IMR-90 (cell line): ENCODE measurements at regions not wholly inside any gene's neighbourhood (a gene's known extent, or its start where the extent isn't known, plus 50 kb on each side); places are given as distances from the start of the nearest gene placed in this dataset.

Experiments
- ATAC-seq: fragments of 200-7000 bp; cut with Tn5 transposase; 2 replicates; pipeline ENCODE4 v1.9.1; 2020; ENCODE audit warnings: low read depth, mild to moderate bottlenecking, moderate library complexity
- BruUV-seq: library from RNA; stranded (reverse); fragments of 400-500 nt; replicated peaks from 2 replicates; lab custom pipeline; 2021; lab: Mats Ljungman, UMichigan
- CTCF ChIA-PET: fragments of 300-600 bp; formaldehyde crosslinking; extraction: SDS; loops from one replicate; lab custom pipeline; 2021; ENCODE audit warnings: antibody characterized with exemption; lab: Yijun Ruan, JAX
- POLR2A ChIA-PET: fragments of 300-600 bp; sonication (Branson Sonifier 250); formaldehyde crosslinking; loops from one replicate; lab custom pipeline; 2022; ENCODE audit warnings: antibody characterized with exemption; ENCODE audit not compliant: unreplicated experiment; lab: Charles Lee
- DNase-seq: peaks from one replicate; pipeline ENCODE4 v3.0.0; 2013
- H2AFZ ChIP-seq: replicated peaks from 2 replicates; pipeline ENCODE3; 2013; ENCODE audit warnings: low read length, mild to moderate bottlenecking; ENCODE audit not compliant: poor library complexity
- H2AK5ac ChIP-seq: 2 replicates; pipeline ENCODE4 v1.6.1; 2013; ENCODE audit warnings: low read depth, low read length, inconsistent platforms
- H2AK9ac ChIP-seq: replicated peaks from 2 replicates; pipeline ENCODE3; 2013; ENCODE audit warnings: mild to moderate bottlenecking, low read depth, low read length, moderate library complexity; ENCODE audit not compliant: poor library complexity
- H2BK120ac ChIP-seq: 2 replicates; pipeline ENCODE4 v1.6.1; 2013; ENCODE audit warnings: low read depth, low read length, inconsistent platforms
- H2BK15ac ChIP-seq: 3 replicates; pipeline ENCODE4 v1.6.1; 2013; ENCODE audit warnings: low read depth, low read length, inconsistent platforms
- H2BK20ac ChIP-seq: 2 replicates; pipeline ENCODE4 v1.6.1; 2013; ENCODE audit warnings: low read depth, mild to moderate bottlenecking, inconsistent platforms, low read length, moderate library complexity
- H2BK5ac ChIP-seq: 2 replicates; pipeline ENCODE4 v1.6.1; 2013; ENCODE audit warnings: mild to moderate bottlenecking, low read depth, low read length, inconsistent platforms; ENCODE audit not compliant: poor library complexity, severe bottlenecking
- H3K14ac ChIP-seq: replicated peaks from 2 replicates; pipeline ENCODE4 v1.6.1; 2013; ENCODE audit warnings: low read depth, low read length, inconsistent platforms
- H3K18ac ChIP-seq: 2 replicates; pipeline ENCODE4 v1.6.1; 2013; ENCODE audit warnings: low read depth, low read length, control low read depth
- H3K23ac ChIP-seq: 2 replicates; pipeline ENCODE4 v1.6.1; 2013; ENCODE audit warnings: low read depth, low read length, inconsistent platforms
- H3K27ac ChIP-seq: 2 replicates; pipeline ENCODE4 v1.5.1; 2013; ENCODE audit warnings: mild to moderate bottlenecking, control low read depth, low read length; ENCODE audit not compliant: insufficient read depth
- H3K27me3 ChIP-seq: 2 replicates; pipeline ENCODE4 v1.6.1; 2013; ENCODE audit warnings: low read length; ENCODE audit not compliant: control insufficient read depth, insufficient read depth
- H3K36me3 ChIP-seq: 2 replicates; pipeline ENCODE4 v1.6.1; 2013; ENCODE audit warnings: low read length, mixed read lengths; ENCODE audit not compliant: control insufficient read depth, insufficient read depth
- H3K4ac ChIP-seq: 2 replicates; pipeline ENCODE4 v1.6.1; 2013; ENCODE audit warnings: low read depth, low read length, inconsistent platforms
- H3K4me1 ChIP-seq: 2 replicates; pipeline ENCODE4 v1.6.1; 2013; ENCODE audit warnings: low read length, mixed read lengths; ENCODE audit not compliant: control insufficient read depth, insufficient read depth
- H3K4me2 ChIP-seq: 2 replicates; pipeline ENCODE4 v1.6.1; 2013; ENCODE audit warnings: low read depth, mild to moderate bottlenecking, control low read depth, low read length, moderate library complexity
- H3K4me3 ChIP-seq: 2 replicates; pipeline ENCODE4 v1.5.1; 2013; ENCODE audit warnings: low read depth, mild to moderate bottlenecking, control low read depth, low read length, moderate library complexity; ENCODE audit not compliant: insufficient read depth
- H3K56ac ChIP-seq: 2 replicates; pipeline ENCODE4 v1.6.1; 2013; ENCODE audit warnings: low read length, inconsistent platforms; ENCODE audit not compliant: insufficient read depth; ENCODE audit errors: extremely low read depth
- H3K79me1 ChIP-seq, 2 experiments: 2 replicates each; pipeline ENCODE4 v1.6.1; 2013; ENCODE audit warnings: low read length in 2 of 2, inconsistent platforms in 1 of 2, low read depth in 1 of 2
- H3K9ac ChIP-seq: 2 replicates; pipeline ENCODE4 v1.6.1; 2013; ENCODE audit warnings: low read depth, low read length, control low read depth
- H3K9me1 ChIP-seq: 2 replicates; pipeline ENCODE4 v1.6.1; 2013; ENCODE audit warnings: low read length, inconsistent platforms; ENCODE audit not compliant: insufficient read depth
- H3K9me3 ChIP-seq: 2 replicates; pipeline ENCODE4 v1.6.1; 2013; ENCODE audit warnings: low read length; ENCODE audit not compliant: control insufficient read depth, insufficient read depth
- H4K20me1 ChIP-seq: 2 replicates; pipeline ENCODE4 v1.6.1; 2013; ENCODE audit warnings: low read length, inconsistent platforms; ENCODE audit not compliant: insufficient read depth
- H4K5ac ChIP-seq: 2 replicates; pipeline ENCODE4 v1.6.1; 2013; ENCODE audit warnings: mild to moderate bottlenecking, low read depth, low read length, control low read depth
- H4K8ac ChIP-seq, 2 experiments: 2 replicates each; pipeline ENCODE4 v1.6.1; 2013; ENCODE audit warnings: low read depth in 2 of 2, low read length in 2 of 2, control low read depth in 1 of 2, inconsistent platforms in 1 of 2
- H4K91ac ChIP-seq: 2 replicates; pipeline ENCODE4 v1.6.1; 2013; ENCODE audit warnings: low read depth, low read length, inconsistent platforms; ENCODE audit not compliant: insufficient read depth
- BHLHE40 ChIP-seq: fragments of 150-350 bp; IDR thresholded peaks from 2 replicates; pipeline ENCODE4 v1.6.1; 2016; ENCODE audit warnings: mild to moderate bottlenecking, low read depth, low read length
- CEBPB ChIP-seq: IDR thresholded peaks from 2 replicates; pipeline ENCODE4 v1.6.1; 2012; ENCODE audit warnings: low read depth, low read length, improper control_type of control experiment
- CHD1 ChIP-seq: IDR thresholded peaks from 2 replicates; pipeline ENCODE4 v1.6.1; 2012; ENCODE audit warnings: low read depth, low read length, improper control_type of control experiment
- FOS ChIP-seq: fragments of 150-350 bp; IDR thresholded peaks from 2 replicates; pipeline ENCODE4 v1.6.1; 2016; ENCODE audit warnings: low read depth, low read length
- MAFK ChIP-seq: IDR thresholded peaks from 2 replicates; pipeline ENCODE4 v1.6.1; 2012; ENCODE audit warnings: low read depth, low read length, improper control_type of control experiment
- MAZ ChIP-seq: IDR thresholded peaks from 2 replicates; pipeline ENCODE4 v1.6.1; 2012; ENCODE audit warnings: low read depth, mild to moderate bottlenecking, low read length, improper control_type of control experiment, moderate library complexity, borderline replicate concordance
- MXI1 ChIP-seq: IDR thresholded peaks from 2 replicates; pipeline ENCODE4 v1.6.1; 2012; ENCODE audit warnings: low read depth, mild to moderate bottlenecking, low read length, moderate library complexity, borderline replicate concordance
- NFE2L2 ChIP-seq: fragments of 150-350 bp; IDR thresholded peaks from 2 replicates; pipeline ENCODE4 v1.6.1; 2016; ENCODE audit warnings: low read depth, mild to moderate bottlenecking, low read length
- POLR2A ChIP-seq: IDR thresholded peaks from 2 replicates; pipeline ENCODE4 v1.6.1; 2012; ENCODE audit warnings: mild to moderate bottlenecking, low read depth, low read length
- RAD21 ChIP-seq: IDR thresholded peaks from 2 replicates; pipeline ENCODE4 v1.6.1; 2012; ENCODE audit warnings: low read length, improper control_type of control experiment
- RCOR1 ChIP-seq: IDR thresholded peaks from 2 replicates; pipeline ENCODE4 v1.6.1; 2012; ENCODE audit warnings: mild to moderate bottlenecking, low read length, improper control_type of control experiment; ENCODE audit not compliant: insufficient replicate concordance
- RFX5 ChIP-seq: IDR thresholded peaks from 2 replicates; pipeline ENCODE4 v1.8.0; 2012; ENCODE audit warnings: low read depth, mild to moderate bottlenecking, low read length, moderate library complexity
- SMC3 ChIP-seq: fragments of 150-350 bp; IDR thresholded peaks from 2 replicates; pipeline ENCODE4 v1.6.1; 2016; ENCODE audit warnings: low read depth, mild to moderate bottlenecking, antibody characterized with exemption, low read length, moderate library complexity
- dilution Hi-C: fragments of 300-500 bp; cut with HindIII; formaldehyde crosslinking; loops from one replicate; pipeline ENCODE4 v1.14.3; 2018; ENCODE audit warnings: low sequenced_read_pairs; ENCODE audit not compliant: unreplicated experiment
- in situ Hi-C: fragments of 300-500 bp; cut with MboI; formaldehyde crosslinking; loops from 3 replicates; pipeline ENCODE4 v1.14.3; 2019; ENCODE audit warnings: low sequenced_read_pairs, inconsistent platforms, mixed read lengths
- intact Hi-C: fragments of 100-400 bp; cut with micrococcal nuclease; formaldehyde crosslinking; loops from 2 replicates; pipeline ENCODE4 v1.10.0; 2022
- TF ChIP-seq, protein P1 (sequence below): fragments of 150-350 bp; IDR thresholded peaks from 2 replicates; pipeline ENCODE4 v1.6.1; 2017; ENCODE audit warnings: mild to moderate bottlenecking, antibody characterized with exemption, low read length, low read depth
- TF ChIP-seq, protein P2 (sequence below): fragments of 150-350 bp; IDR thresholded peaks from 2 replicates; pipeline ENCODE4 v1.6.1; 2016; ENCODE audit warnings: low read depth, mild to moderate bottlenecking, low read length, moderate library complexity, borderline replicate concordance
- TF ChIP-seq, protein P3 (sequence below): conservative IDR thresholded peaks from 2 replicates; pipeline ENCODE4 v1.5.1; 2012; ENCODE audit warnings: mild to moderate bottlenecking, low read depth, low read length, improper control_type of control experiment

DNA sequence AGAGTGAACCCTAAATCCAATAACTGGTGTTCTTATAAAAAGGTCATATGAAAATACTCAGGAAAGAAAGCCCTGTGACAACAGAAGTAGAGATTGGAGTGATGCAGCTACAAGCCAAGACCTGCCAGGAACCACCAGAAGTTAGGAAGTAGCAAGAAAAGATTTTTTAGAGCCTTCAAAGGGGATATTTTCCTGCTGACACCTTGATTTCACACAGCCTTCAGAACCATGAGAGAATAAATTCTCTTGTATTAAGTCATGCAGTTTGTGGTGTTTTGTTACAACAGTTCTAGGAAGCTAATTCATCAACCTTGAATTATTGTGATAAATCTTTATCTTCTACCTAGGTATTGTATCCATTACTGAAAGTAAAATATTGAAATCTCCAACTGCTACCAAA is 81.0 kb downstream of the HYCC1 start:
- no peak overlapping the region for H3K14ac ChIP-seq
- no peaks in the 10 kb centered on the region for H3K79me1 ChIP-seq
- H3K4me2 ChIP-seq = no peak overlapping the region
- BruUV-seq = no TSS peak
- H3K4ac ChIP-seq = no peak overlapping the region
- no peaks in the 10 kb centered on the region for H3K9me3 ChIP-seq
- no peak overlapping the region for H2AK5ac ChIP-seq
- no peak overlapping the region for H2AK9ac ChIP-seq
- H3K4me1 ChIP-seq = peaks cover 8% of the 10 kb centered on the region
- no peaks in the 10 kb centered on the region for H4K20me1 ChIP-seq
- H3K56ac ChIP-seq = no peak overlapping the region
- ChIA-PET POLR2A (no interaction called here), CTCF (interaction anchor here (1.0 kb wide), 1 partner anchor 107 kb away, joined by 7 read pairs; no protein-coding TSS in a partner anchor)
- no peak for TF ChIP-seq NFE2L2
- no peak for TF ChIP-seq BHLHE40
- TF ChIP-seq, protein P1, sequence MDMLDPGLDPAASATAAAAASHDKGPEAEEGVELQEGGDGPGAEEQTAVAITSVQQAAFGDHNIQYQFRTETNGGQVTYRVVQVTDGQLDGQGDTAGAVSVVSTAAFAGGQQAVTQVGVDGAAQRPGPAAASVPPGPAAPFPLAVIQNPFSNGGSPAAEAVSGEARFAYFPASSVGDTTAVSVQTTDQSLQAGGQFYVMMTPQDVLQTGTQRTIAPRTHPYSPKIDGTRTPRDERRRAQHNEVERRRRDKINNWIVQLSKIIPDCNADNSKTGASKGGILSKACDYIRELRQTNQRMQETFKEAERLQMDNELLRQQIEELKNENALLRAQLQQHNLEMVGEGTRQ = no peak
- TF ChIP-seq POLR2A = no peak
- no peak for TF ChIP-seq RCOR1
- no peak for TF ChIP-seq SMC3
- TF ChIP-seq RAD21 = no peak
- TF ChIP-seq MAZ = no peak
- TF ChIP-seq CHD1 = no peak
- TF ChIP-seq, protein P2, sequence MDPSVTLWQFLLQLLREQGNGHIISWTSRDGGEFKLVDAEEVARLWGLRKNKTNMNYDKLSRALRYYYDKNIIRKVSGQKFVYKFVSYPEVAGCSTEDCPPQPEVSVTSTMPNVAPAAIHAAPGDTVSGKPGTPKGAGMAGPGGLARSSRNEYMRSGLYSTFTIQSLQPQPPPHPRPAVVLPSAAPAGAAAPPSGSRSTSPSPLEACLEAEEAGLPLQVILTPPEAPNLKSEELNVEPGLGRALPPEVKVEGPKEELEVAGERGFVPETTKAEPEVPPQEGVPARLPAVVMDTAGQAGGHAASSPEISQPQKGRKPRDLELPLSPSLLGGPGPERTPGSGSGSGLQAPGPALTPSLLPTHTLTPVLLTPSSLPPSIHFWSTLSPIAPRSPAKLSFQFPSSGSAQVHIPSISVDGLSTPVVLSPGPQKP = no peak
- no peak for TF ChIP-seq MXI1
- no peak for TF ChIP-seq MAFK
- no peak for TF ChIP-seq FOS
- no peak for TF ChIP-seq RFX5
- TF ChIP-seq, protein P3, sequence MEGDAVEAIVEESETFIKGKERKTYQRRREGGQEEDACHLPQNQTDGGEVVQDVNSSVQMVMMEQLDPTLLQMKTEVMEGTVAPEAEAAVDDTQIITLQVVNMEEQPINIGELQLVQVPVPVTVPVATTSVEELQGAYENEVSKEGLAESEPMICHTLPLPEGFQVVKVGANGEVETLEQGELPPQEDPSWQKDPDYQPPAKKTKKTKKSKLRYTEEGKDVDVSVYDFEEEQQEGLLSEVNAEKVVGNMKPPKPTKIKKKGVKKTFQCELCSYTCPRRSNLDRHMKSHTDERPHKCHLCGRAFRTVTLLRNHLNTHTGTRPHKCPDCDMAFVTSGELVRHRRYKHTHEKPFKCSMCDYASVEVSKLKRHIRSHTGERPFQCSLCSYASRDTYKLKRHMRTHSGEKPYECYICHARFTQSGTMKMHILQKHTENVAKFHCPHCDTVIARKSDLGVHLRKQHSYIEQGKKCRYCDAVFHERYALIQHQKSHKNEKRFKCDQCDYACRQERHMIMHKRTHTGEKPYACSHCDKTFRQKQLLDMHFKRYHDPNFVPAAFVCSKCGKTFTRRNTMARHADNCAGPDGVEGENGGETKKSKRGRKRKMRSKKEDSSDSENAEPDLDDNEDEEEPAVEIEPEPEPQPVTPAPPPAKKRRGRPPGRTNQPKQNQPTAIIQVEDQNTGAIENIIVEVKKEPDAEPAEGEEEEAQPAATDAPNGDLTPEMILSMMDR = no peak
- no peak for TF ChIP-seq CEBPB
- no peak overlapping the region for H2AFZ ChIP-seq
- H3K9me1 ChIP-seq = no peaks in the 10 kb centered on the region
- H2BK15ac ChIP-seq = no peak overlapping the region
- H3K36me3 ChIP-seq = no peaks in the 10 kb centered on the region
- H2BK20ac ChIP-seq = no peak overlapping the region
- no peak overlapping the region for H2BK5ac ChIP-seq
- intact Hi-C loops (loop anchor here (5.0 kb wide), 2 partner anchors 66 to 371 kb away; no protein-coding TSS in a partner anchor), dilution Hi-C loops (no loop called here), in situ Hi-C loops (no loop called here)
- H3K23ac ChIP-seq = no peak overlapping the region
- no peaks in the 10 kb centered on the region for H3K27me3 ChIP-seq
- no peak overlapping the region for H4K5ac ChIP-seq
- H4K8ac ChIP-seq = no peak overlapping the region
- no peak overlapping the region for H2BK120ac ChIP-seq
- no peak overlapping the region for H3K4me3 ChIP-seq
- no peak overlapping the region for H4K91ac ChIP-seq
- no peak overlapping the region for H3K27ac ChIP-seq
- H3K9ac ChIP-seq = no peak overlapping the region
- ATAC-seq = no peak
- DNase-seq = no peak
- no peak overlapping the region for H3K18ac ChIP-seq
